Hepatocyte (in vitro differentiated cells): ENCODE measurements at regions not wholly inside any gene's neighbourhood (a gene's known extent, or its start where the extent isn't known, plus 50 kb on each side); places are given as distances from the start of the nearest gene placed in this dataset.

ENCODE experiments used
- EZH2 ChIP-seq: fragments of 200-600 bp; sonication (generic); IDR thresholded peaks from 2 replicates; pipeline ENCODE4 v1.6.1; 2016; ENCODE audit warnings: antibody characterized with exemption, mild to moderate bottlenecking, borderline replicate concordance
- EZH2phosphoT487 ChIP-seq: fragments of 200-600 bp; sonication (generic); IDR thresholded peaks from one replicate; pipeline ENCODE4 v1.6.1; 2018; ENCODE audit warnings: antibody characterized with exemption, mild to moderate bottlenecking, low read depth, moderate library complexity; ENCODE audit not compliant: unreplicated experiment, severe bottlenecking
- TF ChIP-seq, protein P1 (sequence below): fragments of 200-600 bp; sonication (generic); IDR thresholded peaks from 2 replicates; pipeline ENCODE4 v1.5.1; 2016; ENCODE audit warnings: antibody characterized with exemption, mild to moderate bottlenecking; ENCODE audit not compliant: poor library complexity

DNA sequence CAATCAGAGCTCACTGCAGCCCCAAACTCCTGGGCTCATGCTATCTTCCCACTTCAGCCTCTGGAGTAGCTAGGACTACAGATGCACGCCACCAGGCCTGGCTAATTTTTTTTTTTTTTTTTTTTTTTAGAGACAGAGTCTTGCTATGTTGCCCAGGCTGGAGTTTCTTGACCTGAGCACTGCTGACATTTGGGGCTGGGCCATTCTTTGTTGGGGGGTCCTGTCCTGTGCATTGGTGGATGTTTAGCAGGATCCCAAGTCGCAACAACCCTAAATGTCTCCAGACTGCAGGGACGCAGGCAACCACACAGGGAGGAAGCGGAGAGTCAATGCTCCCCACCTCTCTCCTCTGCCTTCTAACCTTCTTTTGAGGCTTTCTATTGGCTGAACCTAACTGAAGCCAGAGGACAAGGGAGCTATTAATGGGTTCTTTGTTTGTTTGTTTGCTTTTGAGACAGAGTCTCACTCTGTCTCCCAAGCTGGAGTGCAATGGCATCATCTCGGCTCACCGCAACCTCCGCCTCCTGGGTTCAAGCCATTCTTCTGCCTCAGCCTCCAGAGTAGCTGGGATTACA, 58.3 kb upstream of the ADGRE5 start:
- TF ChIP-seq, protein P1, sequence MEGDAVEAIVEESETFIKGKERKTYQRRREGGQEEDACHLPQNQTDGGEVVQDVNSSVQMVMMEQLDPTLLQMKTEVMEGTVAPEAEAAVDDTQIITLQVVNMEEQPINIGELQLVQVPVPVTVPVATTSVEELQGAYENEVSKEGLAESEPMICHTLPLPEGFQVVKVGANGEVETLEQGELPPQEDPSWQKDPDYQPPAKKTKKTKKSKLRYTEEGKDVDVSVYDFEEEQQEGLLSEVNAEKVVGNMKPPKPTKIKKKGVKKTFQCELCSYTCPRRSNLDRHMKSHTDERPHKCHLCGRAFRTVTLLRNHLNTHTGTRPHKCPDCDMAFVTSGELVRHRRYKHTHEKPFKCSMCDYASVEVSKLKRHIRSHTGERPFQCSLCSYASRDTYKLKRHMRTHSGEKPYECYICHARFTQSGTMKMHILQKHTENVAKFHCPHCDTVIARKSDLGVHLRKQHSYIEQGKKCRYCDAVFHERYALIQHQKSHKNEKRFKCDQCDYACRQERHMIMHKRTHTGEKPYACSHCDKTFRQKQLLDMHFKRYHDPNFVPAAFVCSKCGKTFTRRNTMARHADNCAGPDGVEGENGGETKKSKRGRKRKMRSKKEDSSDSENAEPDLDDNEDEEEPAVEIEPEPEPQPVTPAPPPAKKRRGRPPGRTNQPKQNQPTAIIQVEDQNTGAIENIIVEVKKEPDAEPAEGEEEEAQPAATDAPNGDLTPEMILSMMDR, result no peak
- TF ChIP-seq EZH2 (no peak), EZH2phosphoT487 (no peak)
